ENCODE measurements at regions not wholly inside any gene's neighbourhood (a gene's known extent, or its start where the extent isn't known, plus 50 kb on each side); places are given as distances from the start of the nearest gene placed in this dataset.
A peak's percentile ranks its signal among the peaks of the same experiment; 100 is the strongest.

GRCh38 chr12:4027412-4027811 lies 154.2 kb upstream of the PARP11 start (continued):
- TF ChIP-seq ZNF18 (CRISPR knock-in tag; IDR thresholded peaks at IDR 0.05; ENCODE audit: insufficient replicate concordance): no peak
- TF ChIP-seq ZNF615 (CRISPR knock-in tag; IDR thresholded peaks at IDR 0.05; ENCODE audit: borderline replicate concordance): no peak
- TF ChIP-seq TCF12 (IDR thresholded peaks at IDR 0.05): no peak
- TF ChIP-seq TCF12 (CRISPR knock-in tag; IDR thresholded peaks at IDR 0.05): no peak
- TF ChIP-seq RFXAP (CRISPR knock-in tag; IDR thresholded peaks at IDR 0.05; ENCODE audit: borderline replicate concordance): no peak
- TF ChIP-seq, protein P1, sequence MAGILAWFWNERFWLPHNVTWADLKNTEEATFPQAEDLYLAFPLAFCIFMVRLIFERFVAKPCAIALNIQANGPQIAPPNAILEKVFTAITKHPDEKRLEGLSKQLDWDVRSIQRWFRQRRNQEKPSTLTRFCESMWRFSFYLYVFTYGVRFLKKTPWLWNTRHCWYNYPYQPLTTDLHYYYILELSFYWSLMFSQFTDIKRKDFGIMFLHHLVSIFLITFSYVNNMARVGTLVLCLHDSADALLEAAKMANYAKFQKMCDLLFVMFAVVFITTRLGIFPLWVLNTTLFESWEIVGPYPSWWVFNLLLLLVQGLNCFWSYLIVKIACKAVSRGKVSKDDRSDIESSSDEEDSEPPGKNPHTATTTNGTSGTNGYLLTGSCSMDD (CRISPR knock-in tag; IDR thresholded peaks at IDR 0.05): no peak
- TF ChIP-seq MTERF4 (CRISPR knock-in tag; IDR thresholded peaks at IDR 0.05): no peak
- TF ChIP-seq, protein P2, sequence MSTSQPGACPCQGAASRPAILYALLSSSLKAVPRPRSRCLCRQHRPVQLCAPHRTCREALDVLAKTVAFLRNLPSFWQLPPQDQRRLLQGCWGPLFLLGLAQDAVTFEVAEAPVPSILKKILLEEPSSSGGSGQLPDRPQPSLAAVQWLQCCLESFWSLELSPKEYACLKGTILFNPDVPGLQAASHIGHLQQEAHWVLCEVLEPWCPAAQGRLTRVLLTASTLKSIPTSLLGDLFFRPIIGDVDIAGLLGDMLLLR (CRISPR knock-in tag; IDR thresholded peaks at IDR 0.05): no peak
- no peak for TF ChIP-seq KLF12 (CRISPR knock-in tag; IDR thresholded peaks at IDR 0.05; ENCODE audit: borderline replicate concordance)
- TF ChIP-seq, protein P3, sequence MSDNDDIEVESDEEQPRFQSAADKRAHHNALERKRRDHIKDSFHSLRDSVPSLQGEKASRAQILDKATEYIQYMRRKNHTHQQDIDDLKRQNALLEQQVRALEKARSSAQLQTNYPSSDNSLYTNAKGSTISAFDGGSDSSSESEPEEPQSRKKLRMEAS (IDR thresholded peaks at IDR 0.05): peak; percentile 65
- no peak for TF ChIP-seq ZC3H13 (CRISPR knock-in tag; IDR thresholded peaks at IDR 0.05)
- TF ChIP-seq SOX6 (IDR thresholded peaks at IDR 0.05): no peak
- peak; percentile 37; the same call in 1 of the 2 replicates for TF ChIP-seq SOX6 (CRISPR knock-in tag; IDR thresholded peaks at IDR 0.05)
- TF ChIP-seq, protein P4, sequence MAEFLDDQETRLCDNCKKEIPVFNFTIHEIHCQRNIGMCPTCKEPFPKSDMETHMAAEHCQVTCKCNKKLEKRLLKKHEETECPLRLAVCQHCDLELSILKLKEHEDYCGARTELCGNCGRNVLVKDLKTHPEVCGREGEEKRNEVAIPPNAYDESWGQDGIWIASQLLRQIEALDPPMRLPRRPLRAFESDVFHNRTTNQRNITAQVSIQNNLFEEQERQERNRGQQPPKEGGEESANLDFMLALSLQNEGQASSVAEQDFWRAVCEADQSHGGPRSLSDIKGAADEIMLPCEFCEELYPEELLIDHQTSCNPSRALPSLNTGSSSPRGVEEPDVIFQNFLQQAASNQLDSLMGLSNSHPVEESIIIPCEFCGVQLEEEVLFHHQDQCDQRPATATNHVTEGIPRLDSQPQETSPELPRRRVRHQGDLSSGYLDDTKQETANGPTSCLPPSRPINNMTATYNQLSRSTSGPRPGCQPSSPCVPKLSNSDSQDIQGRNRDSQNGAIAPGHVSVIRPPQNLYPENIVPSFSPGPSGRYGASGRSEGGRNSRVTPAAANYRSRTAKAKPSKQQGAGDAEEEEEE (CRISPR knock-in tag; IDR thresholded peaks at IDR 0.05; ENCODE audit: borderline replicate concordance): no peak
- no peak for TF ChIP-seq ZEB1 (IDR thresholded peaks at IDR 0.05; ENCODE audit: insufficient replicate concordance, low read depth)
- TF ChIP-seq PRMT3 (CRISPR knock-in tag; IDR thresholded peaks at IDR 0.05; ENCODE audit: borderline replicate concordance, low read depth): no peak
- no peak for TF ChIP-seq RAD51 (IDR thresholded peaks at IDR 0.05; ENCODE audit: borderline replicate concordance)
- no peak for TF ChIP-seq ZNF207 (IDR thresholded peaks at IDR 0.05; ENCODE audit: borderline replicate concordance)
- TF ChIP-seq KMT2B (CRISPR knock-in tag; IDR thresholded peaks at IDR 0.05): no peak
- no peak for TF ChIP-seq ZNF780A (CRISPR knock-in tag; IDR thresholded peaks at IDR 0.05)
- TF ChIP-seq, protein P5, sequence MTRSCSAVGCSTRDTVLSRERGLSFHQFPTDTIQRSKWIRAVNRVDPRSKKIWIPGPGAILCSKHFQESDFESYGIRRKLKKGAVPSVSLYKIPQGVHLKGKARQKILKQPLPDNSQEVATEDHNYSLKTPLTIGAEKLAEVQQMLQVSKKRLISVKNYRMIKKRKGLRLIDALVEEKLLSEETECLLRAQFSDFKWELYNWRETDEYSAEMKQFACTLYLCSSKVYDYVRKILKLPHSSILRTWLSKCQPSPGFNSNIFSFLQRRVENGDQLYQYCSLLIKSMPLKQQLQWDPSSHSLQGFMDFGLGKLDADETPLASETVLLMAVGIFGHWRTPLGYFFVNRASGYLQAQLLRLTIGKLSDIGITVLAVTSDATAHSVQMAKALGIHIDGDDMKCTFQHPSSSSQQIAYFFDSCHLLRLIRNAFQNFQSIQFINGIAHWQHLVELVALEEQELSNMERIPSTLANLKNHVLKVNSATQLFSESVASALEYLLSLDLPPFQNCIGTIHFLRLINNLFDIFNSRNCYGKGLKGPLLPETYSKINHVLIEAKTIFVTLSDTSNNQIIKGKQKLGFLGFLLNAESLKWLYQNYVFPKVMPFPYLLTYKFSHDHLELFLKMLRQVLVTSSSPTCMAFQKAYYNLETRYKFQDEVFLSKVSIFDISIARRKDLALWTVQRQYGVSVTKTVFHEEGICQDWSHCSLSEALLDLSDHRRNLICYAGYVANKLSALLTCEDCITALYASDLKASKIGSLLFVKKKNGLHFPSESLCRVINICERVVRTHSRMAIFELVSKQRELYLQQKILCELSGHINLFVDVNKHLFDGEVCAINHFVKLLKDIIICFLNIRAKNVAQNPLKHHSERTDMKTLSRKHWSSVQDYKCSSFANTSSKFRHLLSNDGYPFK (CRISPR knock-in tag; IDR thresholded peaks at IDR 0.05; ENCODE audit: borderline replicate concordance): no peak
- TF ChIP-seq HNF4A (CRISPR knock-in tag; IDR thresholded peaks at IDR 0.05): 0 out of 2 replicates have a peak, but pooled peaks have one; percentile 23
- TF ChIP-seq TRIM24 (CRISPR knock-in tag; IDR thresholded peaks at IDR 0.05): no peak
